GM19351 (cell line): ENCODE measurements at regions not wholly inside any gene's neighbourhood (a gene's known extent, or its start where the extent isn't known, plus 50 kb on each side); places are given as distances from the start of the nearest gene placed in this dataset.
"Not testable (repeated sequence)": the region's sequence is repeated elsewhere in the genome, so short reads cannot be mapped to it uniquely, and the experiment has no call there.

ENCODE experiments used
- ATAC-seq: cut with Tn5 transposase; IDR thresholded peaks from one replicate; pipeline ENCODE4 v1.9.1; 2021; ENCODE audit warnings: mild to moderate bottlenecking, moderate library complexity; ENCODE audit not compliant: unreplicated experiment

GRCh38 chr2:215260097-215260677, 51.7 kb upstream of the ATIC start:
- ATAC-seq, result no peak

- ATAC-seq, result no peak
Measured at GRCh38 chr2:215249501-215249900, 62.4 kb upstream of the ATIC start.

- not testable (repeated sequence) for ATAC-seq
Measured at GRCh38 chr2:215245919-215246318, 65.9 kb upstream of the ATIC start.

- no peak for ATAC-seq
Measured at GRCh38 chr2:215241791-215242305, 70.0 kb upstream of the ATIC start.

- no peak for ATAC-seq
Measured at GRCh38 chr2:215238485-215239098, 73.3 kb upstream of the ATIC start.

GRCh38 chr2:215236131-215236530, 75.7 kb upstream of the ATIC start:
- no peak for ATAC-seq

- ATAC-seq, result not testable (repeated sequence)
Measured at GRCh38 chr2:215220221-215220620, 81.8 kb upstream of the ABCA12 start.

- ATAC-seq, result no peak
Measured at GRCh38 chr2:215218587-215219577, 80.5 kb upstream of the ABCA12 start.

- ATAC-seq, result no peak
Measured at GRCh38 chr2:215216806-215217205, 78.4 kb upstream of the ABCA12 start.

GRCh38 chr2:215215637-215216036, 77.2 kb upstream of the ABCA12 start:
- ATAC-seq, result no peak

- no peak for ATAC-seq
Measured at GRCh38 chr2:215210082-215210481, 71.7 kb upstream of the ABCA12 start.

- ATAC-seq, result no peak
Measured at GRCh38 chr2:215207791-215208367, 69.5 kb upstream of the ABCA12 start.

- no peak for ATAC-seq
Measured at GRCh38 chr2:215207041-215207440, 68.6 kb upstream of the ABCA12 start.

- ATAC-seq, result peak; percentile 61
Measured at GRCh38 chr2:215205787-215206186, 67.4 kb upstream of the ABCA12 start.

- no peak for ATAC-seq
Measured at GRCh38 chr2:215191477-215191876, 53.1 kb upstream of the ABCA12 start.

GRCh38 chr2:215190588-215190987, 52.2 kb upstream of the ABCA12 start:
- no peak for ATAC-seq

GRCh38 chr2:215189393-215189792, 51.0 kb upstream of the ABCA12 start:
- no peak for ATAC-seq
